ENCODE measurements at regions not wholly inside any gene's neighbourhood (a gene's known extent, or its start where the extent isn't known, plus 50 kb on each side); places are given as distances from the start of the nearest gene placed in this dataset.

GRCh38 chr2:9758741-9759140, 84.5 kb upstream of the TAF1B start:
- no peak for DNase-seq

- DNase-seq: no peak
Measured at GRCh38 chr2:9760069-9760901, 83.0 kb upstream of the TAF1B start.

- no peak for DNase-seq
Measured at GRCh38 chr2:9760902-9761228, 82.4 kb upstream of the TAF1B start.

- no peak for DNase-seq
Measured at GRCh38 chr2:9761577-9761976, 81.7 kb upstream of the TAF1B start.

- DNase-seq: no peak
Measured at GRCh38 chr2:9762164-9762563, 81.1 kb upstream of the TAF1B start.

- no peak for DNase-seq
Measured at GRCh38 chr2:9762941-9763340, 80.3 kb upstream of the TAF1B start.

GRCh38 chr2:9763356-9764152, 79.7 kb upstream of the TAF1B start:
- DNase-seq: no peak

GRCh38 chr2:9764153-9764778, 79.0 kb upstream of the TAF1B start:
- no peak for DNase-seq

GRCh38 chr2:9765611-9766531, 77.4 kb upstream of the TAF1B start:
- no peak for DNase-seq

GRCh38 chr2:9767656-9768281, 75.5 kb upstream of the TAF1B start:
- no peak for DNase-seq

- DNase-seq: no peak
Measured at GRCh38 chr2:9768388-9768787, 74.9 kb upstream of the TAF1B start.

- no peak for DNase-seq
Measured at GRCh38 chr2:9769171-9770005, 73.9 kb upstream of the TAF1B start.

GRCh38 chr2:9770006-9770307, 73.3 kb upstream of the TAF1B start:
- DNase-seq: no peak

- peak; percentile 54 for DNase-seq
Measured at GRCh38 chr2:9770308-9771100, 72.8 kb upstream of the TAF1B start.

- no peak for DNase-seq
Measured at GRCh38 chr2:9771101-9771449, 72.2 kb upstream of the TAF1B start.

GRCh38 chr2:9771481-9772017, 71.7 kb upstream of the TAF1B start:
- no peak for DNase-seq

- DNase-seq: no peak
Measured at GRCh38 chr2:9772035-9772998, 71.0 kb upstream of the TAF1B start.

- DNase-seq: no peak
Measured at GRCh38 chr2:9772999-9773902, 70.0 kb upstream of the TAF1B start.
